T-cell (primary cell): ENCODE measurements at regions not wholly inside any gene's neighbourhood (a gene's known extent, or its start where the extent isn't known, plus 50 kb on each side); places are given as distances from the start of the nearest gene placed in this dataset.

Experiments
- ATAC-seq, 4 experiments: fragments of 200-7000 bp in 3 of 4; fragments of 150-1000 bp in 1 of 4; cut with Tn5 transposase; replicated peaks in 1 of 4; 1 replicate in 3 of 4; 2 replicates in 1 of 4; pipeline ENCODE4 v1.10.0; 2021; ENCODE audit warnings: moderate library complexity in 3 of 4, mild to moderate bottlenecking in 2 of 4, moderate number of reproducible peaks in 1 of 4
- CTCF ChIA-PET, 2 donors: fragments of 300-600 bp; sonication (Branson Sonifier 250); formaldehyde crosslinking; loops; one replicate each; lab custom pipeline; 2022; ENCODE audit warnings: antibody characterized with exemption in 2 of 2; lab: Charles Lee
- POLR2A ChIA-PET, 2 donors: fragments of 300-600 bp; sonication (Branson Sonifier 250); formaldehyde crosslinking; loops; one replicate each; lab custom pipeline; 2022; ENCODE audit warnings: antibody characterized with exemption in 2 of 2; lab: Charles Lee
- DNase-seq, 35 experiments: peaks; one replicate each; pipeline versions ENCODE4 v3.0.0 to v3.0.0-alpha.2; 2013 to 2023
- H3K27ac ChIP-seq: one replicate; pipeline ENCODE4 v1.5.1; 2013; ENCODE audit warnings: low read length
- H3K27me3 ChIP-seq, 2 experiments: replicated peaks in 1 of 2; 1 replicate in 1 of 2; 2 replicates in 1 of 2; pipeline versions ENCODE4 v1.6.1 to v1.7.0; 2013; ENCODE audit warnings: low read length in 1 of 2, mixed read lengths in 1 of 2; ENCODE audit not compliant: control insufficient read depth in 2 of 2, insufficient read depth in 2 of 2; ENCODE audit errors: extremely low read depth in 1 of 2
- H3K36me3 ChIP-seq, 2 donors: 1 replicate in 1 of 2; 2 replicates in 1 of 2; pipeline versions ENCODE4 v1.6.1 to v1.7.0; 2013; ENCODE audit warnings: low read length in 1 of 2; ENCODE audit not compliant: control insufficient read depth in 2 of 2, insufficient read depth in 1 of 2; ENCODE audit errors: extremely low read depth in 1 of 2
- H3K4me1 ChIP-seq, 2 experiments: 1 replicate in 1 of 2; 2 replicates in 1 of 2; pipeline versions ENCODE4 v1.6.1 to v1.7.0; 2013; ENCODE audit warnings: low read length in 2 of 2, mixed read lengths in 1 of 2; ENCODE audit not compliant: insufficient read depth in 2 of 2, control insufficient read depth in 1 of 2; ENCODE audit errors: extremely low read depth in 1 of 2
- H3K4me3 ChIP-seq, 2 donors: 1 replicate in 1 of 2; 2 replicates in 1 of 2; pipeline versions ENCODE4 v1.5.1 to v1.7.0; 2013; ENCODE audit warnings: mild to moderate bottlenecking in 2 of 2, low read length in 1 of 2, moderate library complexity in 1 of 2; ENCODE audit not compliant: control insufficient read depth in 1 of 2; ENCODE audit errors: extremely low read depth in 1 of 2
- H3K9me3 ChIP-seq: 2 replicates; pipeline ENCODE4 v1.7.0; 2013
- H3K27ac Mint-ChIP-seq, 2 donors: one replicate each; pipeline ENCODE4 v1.8.0; 2020 to 2021; ENCODE audit warnings: mild to moderate bottlenecking in 2 of 2, mixed read lengths in 2 of 2
- H3K27me3 Mint-ChIP-seq, 2 donors: one replicate each; pipeline ENCODE4 v1.8.0; 2021 to 2022; ENCODE audit warnings: mixed read lengths in 2 of 2
- H3K36me3 Mint-ChIP-seq: one replicate; pipeline ENCODE4 v1.8.0; 2021; ENCODE audit warnings: mixed read lengths
- H3K4me1 Mint-ChIP-seq, 3 donors: one replicate each; pipeline ENCODE4 v1.8.0; 2020 to 2022; ENCODE audit warnings: mixed read lengths in 3 of 3, mild to moderate bottlenecking in 1 of 3
- H3K4me3 Mint-ChIP-seq, 3 donors: one replicate each; pipeline ENCODE4 v1.8.0; 2020 to 2022; ENCODE audit warnings: mild to moderate bottlenecking in 3 of 3, mixed read lengths in 3 of 3, moderate library complexity in 3 of 3
- H3K9me3 Mint-ChIP-seq, 3 donors: one replicate each; pipeline ENCODE4 v1.8.0; 2020 to 2022; ENCODE audit warnings: mixed read lengths in 3 of 3
- WGBS: methylation state at CpG from one replicate; pipeline ENCODE4 v1.1.5; 2013; ENCODE audit warnings: missing lambda C conversion rate; ENCODE audit not compliant: insufficient coverage; 5-methylcytosine and 5-hydroxymethylcytosine counted together

GRCh38 chr10:25682203-25682851, 251.7 kb upstream of the MYO3A start:
- ChIA-PET POLR2A (no interaction called here), CTCF (no interaction called here)
- ATAC-seq, result no peak
- no peak for DNase-seq
- Histone ChIP-seq H3K4me1 (no peaks in the 10 kb centered on the region), H3K36me3 (no peaks in the 10 kb centered on the region), H3K4me3 (no peak overlapping the region), H3K27ac (no peak overlapping the region), H3K27me3 (no peaks in the 10 kb centered on the region), H3K9me3 (no peaks in the 10 kb centered on the region)
- Mint-ChIP-seq H3K4me1 (no peaks in the 10 kb centered on the region), H3K9me3 (no peaks in the 10 kb centered on the region), H3K27ac (no peak overlapping the region), H3K4me3 (no peak overlapping the region), H3K36me3 (no peaks in the 10 kb centered on the region), H3K27me3 (peaks cover 0 to 1% of the 10 kb centered on the region in 2 donors)
- WGBS, result 59% methylated on average over 3 of the region's 9 CpGs

- Mint-ChIP-seq H3K4me1 (no peaks in the 10 kb centered on the region), H3K9me3 (no peaks in the 10 kb centered on the region), H3K27ac (no peak overlapping the region), H3K27me3 (peaks cover 0 to 1% of the 10 kb centered on the region in 2 donors), H3K36me3 (no peaks in the 10 kb centered on the region), H3K4me3 (no peak overlapping the region)
- Histone ChIP-seq H3K4me1 (no peaks in the 10 kb centered on the region), H3K4me3 (no peak overlapping the region), H3K27ac (no peak overlapping the region), H3K36me3 (no peaks in the 10 kb centered on the region), H3K27me3 (no peaks in the 10 kb centered on the region), H3K9me3 (no peaks in the 10 kb centered on the region)
- POLR2A ChIA-PET, result no interaction called here
- CTCF ChIA-PET, result no interaction called here
- no peak for ATAC-seq
- WGBS, result 100% methylated on average over 1 of the region's 4 CpGs
- DNase-seq, result no peak
These were observed 250.7 kb upstream of the MYO3A start for GRCh38 chr10:25683344-25683743.

DNA sequence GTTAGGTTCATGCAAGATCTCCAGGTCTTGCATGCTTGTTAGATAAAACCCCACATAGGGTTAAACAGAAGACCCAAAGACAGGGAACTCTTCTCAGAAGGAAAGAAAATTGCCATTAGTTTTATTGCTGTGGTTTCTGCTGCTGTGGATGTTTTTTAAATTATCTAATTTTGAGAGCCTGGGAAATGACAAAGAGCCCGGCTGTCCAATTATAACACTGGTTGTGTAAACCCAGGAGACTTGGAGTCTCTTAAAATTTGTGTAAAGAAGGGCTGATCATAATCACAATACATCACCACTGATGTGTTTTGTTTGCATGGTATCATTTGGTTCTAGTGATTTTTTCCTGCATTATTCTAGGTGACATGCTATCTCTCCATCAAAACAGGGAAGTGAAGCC, 246.5 kb upstream of the MYO3A start:
- H3K4me1 Mint-ChIP-seq, result no peaks in the 10 kb centered on the region
- DNase-seq (no peak), ATAC-seq (no peak)
- ChIA-PET POLR2A (no interaction called here), CTCF (no interaction called here)
- H3K27ac Mint-ChIP-seq, result no peak overlapping the region
- H3K27me3 ChIP-seq, result peaks cover 0 to 4% of the 10 kb centered on the region in 2 experiments
- no peaks in the 10 kb centered on the region for H3K36me3 Mint-ChIP-seq
- no peak overlapping the region for H3K4me3 Mint-ChIP-seq
- peaks cover 0 to 5% (median 3%) of the 10 kb centered on the region in 3 donors for H3K9me3 Mint-ChIP-seq
- no peak overlapping the region for H3K27ac ChIP-seq
- WGBS, result no CpG with 5 or more reads among the region's 1 CpG
- H3K4me3 ChIP-seq, result no peak overlapping the region
- H3K9me3 ChIP-seq, result no peaks in the 10 kb centered on the region
- H3K36me3 ChIP-seq, result no peaks in the 10 kb centered on the region
- H3K27me3 Mint-ChIP-seq, result peaks cover 0 to 1% of the 10 kb centered on the region in 2 donors
- no peaks in the 10 kb centered on the region for H3K4me1 ChIP-seq

- peaks cover 0 to 1% of the 10 kb centered on the region in 2 donors for H3K27me3 Mint-ChIP-seq
- no peaks in the 10 kb centered on the region for H3K36me3 Mint-ChIP-seq
- Histone ChIP-seq H3K4me3 (no peak overlapping the region), H3K27me3 (peaks cover 0 to 9% of the 10 kb centered on the region in 2 experiments), H3K4me1 (no peaks in the 10 kb centered on the region), H3K27ac (no peak overlapping the region), H3K9me3 (no peaks in the 10 kb centered on the region), H3K36me3 (no peaks in the 10 kb centered on the region)
- ChIA-PET POLR2A (no interaction called here), CTCF (no interaction called here)
- no peak for ATAC-seq
- no peak overlapping the region for H3K27ac Mint-ChIP-seq
- no peaks in the 10 kb centered on the region for H3K4me1 Mint-ChIP-seq
- no peak for DNase-seq
- 84% methylated on average over 2 of the region's 3 CpGs for WGBS
- no peak overlapping the region for H3K4me3 Mint-ChIP-seq
- peaks cover 0 to 5% (median 3%) of the 10 kb centered on the region in 3 donors for H3K9me3 Mint-ChIP-seq
These were observed 244.5 kb upstream of the MYO3A start for GRCh38 chr10:25689346-25690100.

DNA sequence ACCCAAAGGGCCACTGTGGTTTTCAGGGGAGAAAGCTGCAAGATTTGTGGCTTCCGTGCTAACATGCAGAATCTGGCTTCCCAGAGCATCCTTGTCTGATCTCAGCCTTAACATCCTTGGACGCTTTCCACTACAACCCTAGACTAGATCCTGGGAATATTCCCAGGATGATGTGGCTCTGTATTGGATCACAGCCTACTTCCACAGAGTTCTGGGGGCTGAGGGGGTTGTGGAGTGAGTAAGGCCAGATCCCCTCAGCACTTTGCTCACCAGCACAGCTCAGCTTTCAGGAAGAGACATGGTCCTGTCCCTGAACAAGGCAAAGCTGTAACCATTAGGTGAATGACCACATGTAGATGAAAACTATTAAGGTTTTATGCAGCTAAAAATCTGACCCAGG, 241.3 kb upstream of the MYO3A start:
- CTCF ChIA-PET, result no interaction called here
- Histone ChIP-seq H3K27ac (no peak overlapping the region), H3K4me1 (no peaks in the 10 kb centered on the region), H3K27me3 (peaks cover 0 to 12% of the 10 kb centered on the region in 2 experiments), H3K36me3 (no peaks in the 10 kb centered on the region), H3K4me3 (no peak overlapping the region), H3K9me3 (no peaks in the 10 kb centered on the region)
- ATAC-seq (no peak), DNase-seq (no peak)
- Mint-ChIP-seq H3K36me3 (no peaks in the 10 kb centered on the region), H3K27ac (no peak overlapping the region), H3K27me3 (peaks cover 6 to 13% of the 10 kb centered on the region in 2 donors), H3K4me1 (peaks cover 0 to 4% (median 0%) of the 10 kb centered on the region in 3 donors), H3K4me3 (no peak overlapping the region), H3K9me3 (peaks cover 0 to 5% (median 3%) of the 10 kb centered on the region in 3 donors)
- WGBS, result no CpG with 5 or more reads among the region's 2 CpGs
- POLR2A ChIA-PET, result no interaction called here

GRCh38 chr10:25694206-25694933, 239.7 kb upstream of the MYO3A start:
- H3K36me3 Mint-ChIP-seq, result no peaks in the 10 kb centered on the region
- H3K27me3 ChIP-seq, result peaks cover 0 to 9% of the 10 kb centered on the region in 2 experiments
- 79% methylated on average over 14 of the region's 15 CpGs for WGBS
- no peak overlapping the region for H3K27ac ChIP-seq
- H3K4me3 ChIP-seq, result no peak overlapping the region
- H3K36me3 ChIP-seq, result no peaks in the 10 kb centered on the region
- ATAC-seq (no peak), DNase-seq (no peak)
- peaks cover 6 to 13% of the 10 kb centered on the region in 2 donors for H3K27me3 Mint-ChIP-seq
- H3K4me1 Mint-ChIP-seq, result peaks cover 0 to 4% (median 0%) of the 10 kb centered on the region in 3 donors
- no peaks in the 10 kb centered on the region for H3K4me1 ChIP-seq
- H3K4me3 Mint-ChIP-seq, result no peak overlapping the region
- H3K9me3 Mint-ChIP-seq, result peaks cover 0 to 5% (median 0%) of the 10 kb centered on the region in 3 donors
- no peaks in the 10 kb centered on the region for H3K9me3 ChIP-seq
- H3K27ac Mint-ChIP-seq, result no peak overlapping the region
- CTCF ChIA-PET, result no interaction called here
- POLR2A ChIA-PET, result no interaction called here
